ENCODE measurements at regions not wholly inside any gene's neighbourhood (a gene's known extent, or its start where the extent isn't known, plus 50 kb on each side); places are given as distances from the start of the nearest gene placed in this dataset.
A peak's percentile ranks its signal among the peaks of the same experiment; 100 is the strongest.

DNA sequence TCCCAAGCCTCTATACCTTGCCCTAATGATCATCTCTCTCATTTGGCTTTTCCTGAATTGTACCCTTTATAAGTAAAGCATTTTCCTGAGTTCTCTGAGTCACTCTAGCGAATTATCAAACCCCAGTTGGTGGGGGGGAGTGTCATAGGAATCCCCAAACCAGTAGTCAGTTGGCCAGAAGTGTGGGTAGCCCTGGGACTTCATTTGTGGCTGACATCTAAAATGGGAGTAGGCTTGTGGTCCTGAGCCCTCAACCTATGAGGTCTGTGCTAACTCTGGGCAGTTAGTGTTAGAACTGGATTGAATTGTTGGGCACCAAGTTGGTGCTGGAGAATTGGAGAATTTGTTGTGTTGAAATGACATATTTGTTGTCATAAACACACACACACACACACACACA is 91.3 kb downstream of the BBS10 start:
- no peak for DNase-seq

DNA sequence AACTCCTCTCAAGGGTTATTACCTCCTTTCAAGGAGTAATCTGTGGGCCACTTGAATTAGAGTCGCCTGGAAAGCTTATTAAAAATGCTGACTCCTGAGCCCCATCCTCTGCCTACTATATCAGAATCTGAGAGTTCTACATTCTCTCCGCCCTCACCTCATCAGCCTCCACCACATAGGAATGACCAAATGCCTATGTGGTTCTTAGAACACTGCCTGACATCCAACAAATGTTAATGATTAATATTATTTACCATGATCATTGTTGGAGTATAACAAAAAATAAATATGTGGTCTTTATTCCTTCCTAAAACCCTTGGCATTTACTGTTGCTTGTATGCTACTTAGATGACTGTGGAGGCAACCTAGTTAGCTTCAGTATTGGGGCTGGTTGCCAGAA is 91.9 kb downstream of the BBS10 start:
- no peak for DNase-seq

DNA sequence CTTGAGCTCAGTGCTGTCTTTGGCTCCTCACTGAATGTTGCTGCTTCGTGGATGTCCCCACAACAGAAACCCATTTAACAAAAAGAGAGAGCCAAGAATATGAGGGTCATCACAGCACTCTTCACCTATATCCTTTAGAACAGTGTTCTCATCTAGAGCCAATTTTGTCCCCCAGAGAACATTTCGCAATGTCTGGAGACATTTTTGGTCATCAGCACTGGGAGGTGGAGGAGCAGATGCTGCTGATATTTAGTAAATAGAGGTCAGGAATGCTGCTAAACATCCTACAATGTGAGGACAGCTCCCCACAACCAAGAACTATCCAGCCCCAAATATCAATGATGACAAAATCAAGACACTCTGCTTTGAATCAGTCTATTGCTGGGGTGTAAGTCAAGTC is 92.5 kb downstream of the BBS10 start:
- no peak for DNase-seq

DNA sequence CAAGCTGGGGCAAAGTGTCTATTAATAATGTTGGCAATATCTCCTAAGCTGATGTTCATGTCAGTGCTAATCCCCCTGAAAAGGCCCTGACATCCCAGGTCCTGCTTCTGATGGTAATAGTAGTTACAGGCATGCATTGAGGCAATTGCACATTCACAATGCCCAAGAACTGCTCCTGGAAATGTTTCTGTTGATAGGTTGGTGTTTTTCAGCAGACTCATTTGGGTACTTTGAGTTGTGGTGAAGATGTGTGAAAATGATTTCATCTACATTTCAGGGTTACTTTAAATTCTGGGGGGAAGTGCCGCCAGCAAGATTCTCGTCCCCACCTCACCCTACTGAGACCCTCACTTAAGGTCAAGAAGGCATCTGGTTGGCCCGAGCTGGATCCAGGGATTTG is 92.9 kb downstream of the BBS10 start:
- DNase-seq = peak; percentile 43

DNA sequence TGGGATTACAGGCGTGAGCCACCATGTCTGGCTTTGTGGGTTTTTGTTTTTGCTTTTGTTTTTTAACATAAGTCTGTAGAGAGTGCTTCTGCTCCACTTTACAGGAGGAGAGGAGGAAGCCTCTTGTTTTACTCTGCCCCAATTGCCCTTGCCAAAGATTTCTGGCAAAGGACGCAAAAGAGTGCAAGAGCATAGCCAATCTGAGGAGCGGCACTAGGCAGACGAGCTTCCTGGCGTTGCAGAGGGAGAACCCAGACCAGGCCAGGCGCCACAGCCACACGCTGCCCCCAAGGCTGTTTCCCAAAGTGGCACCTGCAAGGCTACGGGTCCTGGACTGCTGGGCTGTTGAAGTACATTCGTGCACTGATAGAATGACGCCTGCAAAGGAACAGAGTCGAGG is 96.2 kb downstream of the BBS10 start:
- DNase-seq = no peak

DNA sequence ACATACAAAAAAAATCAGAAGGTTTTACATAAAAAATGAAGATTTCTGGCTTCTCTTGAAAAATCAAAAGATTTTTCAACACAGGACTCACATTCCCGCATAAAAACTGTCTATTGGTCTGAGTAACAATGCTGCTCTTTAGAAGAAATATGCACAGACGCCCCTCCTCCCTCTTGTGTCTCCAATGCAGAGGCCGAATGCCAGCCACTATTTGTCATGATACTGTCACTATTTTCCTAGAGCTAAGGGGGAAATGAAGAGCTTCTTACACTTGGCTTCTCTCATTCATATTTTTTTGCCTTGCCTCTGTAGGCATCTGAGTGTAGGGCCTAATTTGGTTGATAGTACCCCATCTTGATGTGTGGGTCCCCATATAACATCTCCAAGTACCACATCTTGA is 98.0 kb downstream of the BBS10 start:
- no peak for DNase-seq

DNA sequence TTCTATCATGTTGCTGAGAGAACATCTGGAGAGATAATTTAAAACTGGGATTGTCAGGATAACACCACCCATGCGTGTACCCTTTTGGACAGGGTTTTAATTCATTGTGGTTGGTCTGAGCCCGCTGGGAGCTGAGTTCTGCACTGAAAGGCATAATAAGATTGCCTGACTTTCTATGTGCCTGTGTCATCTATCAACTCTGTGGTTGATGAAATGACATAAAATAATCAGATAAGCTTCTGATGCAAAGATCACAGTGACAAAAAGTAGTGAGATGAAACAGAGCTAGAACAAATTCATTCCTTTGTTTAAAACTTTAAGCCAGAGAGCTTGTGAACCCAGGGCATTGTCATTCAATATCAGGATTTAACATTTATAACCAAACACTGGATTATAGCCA is 98.7 kb downstream of the BBS10 start:
- DNase-seq = peak; percentile 12

DNA sequence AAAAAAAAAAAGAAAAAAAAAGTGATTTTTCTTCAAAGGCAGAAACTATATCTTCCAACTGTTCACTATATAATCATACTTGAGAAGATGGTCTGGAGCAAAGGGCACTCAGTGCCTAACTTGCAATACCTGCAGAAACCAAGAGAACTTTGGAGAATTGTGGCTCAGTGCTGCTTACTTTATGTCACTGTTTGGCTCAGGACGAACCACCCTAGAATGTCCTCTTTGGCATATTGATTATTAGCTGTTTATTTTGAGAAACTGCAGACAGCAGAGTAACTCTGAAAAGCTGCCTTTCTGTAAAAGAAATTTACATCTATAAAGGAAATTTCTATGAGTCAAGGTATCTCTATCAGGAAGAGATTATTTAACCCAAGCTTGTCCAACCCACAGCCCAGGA is 100.2 kb downstream of the BBS10 start:
- no peak for DNase-seq

DNA sequence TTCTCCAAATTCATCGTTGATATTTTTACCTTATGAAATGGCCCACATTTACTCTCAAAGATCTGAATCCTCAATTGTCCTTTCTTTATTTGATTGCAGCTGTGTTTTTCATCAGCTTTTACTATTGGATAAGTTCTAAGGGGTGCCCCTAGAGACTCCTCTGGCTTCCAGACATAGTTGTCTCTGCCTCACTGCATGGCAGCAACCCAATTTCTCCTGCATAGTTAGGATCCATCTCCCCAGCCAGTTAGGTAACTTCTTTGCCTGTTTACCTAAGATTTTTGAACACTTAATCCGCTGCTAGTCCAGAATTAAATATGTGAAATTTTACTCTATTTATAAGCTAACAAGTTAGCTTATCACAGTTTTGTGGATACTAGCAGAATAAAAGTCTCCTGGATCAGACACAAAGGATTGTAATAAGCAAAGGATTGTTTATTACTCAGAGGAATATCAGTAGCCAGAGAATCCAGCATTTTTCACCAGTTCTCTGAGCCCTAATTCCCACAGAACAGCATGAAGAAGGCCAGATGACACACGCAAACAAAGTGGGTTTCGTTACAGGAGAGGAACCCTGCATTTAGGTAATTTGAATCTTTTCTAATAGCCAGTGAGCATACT is 101.1 kb downstream of the BBS10 start:
- no peak for DNase-seq

DNA sequence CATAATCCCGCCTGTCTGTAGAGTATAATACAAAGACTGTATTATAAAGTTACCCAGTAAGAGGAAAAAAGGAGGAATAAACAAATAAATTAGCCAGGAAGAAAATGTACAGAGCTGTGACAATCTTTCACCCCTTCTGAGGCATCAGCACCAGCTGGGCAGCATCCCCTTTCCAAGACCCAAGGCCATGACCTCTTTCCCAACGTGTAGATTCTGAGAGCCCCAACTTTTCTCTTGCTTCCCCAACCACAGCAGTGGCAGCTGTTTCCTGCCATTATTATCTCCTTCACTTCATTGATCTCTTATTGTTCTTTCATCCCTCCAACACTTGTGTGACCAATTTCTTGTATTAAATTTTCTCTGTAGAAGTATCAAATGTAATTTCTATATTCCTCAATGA is 101.6 kb downstream of the BBS10 start:
- no peak for DNase-seq

DNA sequence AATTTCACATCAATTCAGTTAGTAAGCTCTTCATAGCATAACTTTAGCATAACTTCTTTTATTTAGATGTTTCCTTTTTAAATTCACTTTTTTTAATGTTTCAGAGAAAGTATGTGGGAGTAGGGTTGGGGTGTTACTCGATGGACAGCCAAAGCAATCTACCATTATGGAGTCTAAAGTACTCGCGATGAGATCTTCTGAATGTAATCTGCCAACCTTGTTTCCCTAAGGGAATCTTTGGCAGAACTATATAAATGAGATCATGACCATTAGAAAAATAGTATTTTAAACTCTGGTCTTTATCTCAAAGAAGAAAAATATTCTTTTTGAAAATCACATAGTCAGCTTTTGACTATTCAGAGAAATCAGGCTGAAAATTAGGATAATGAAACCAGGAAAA is 103.9 kb downstream of the BBS10 start:
- no peak for DNase-seq

DNA sequence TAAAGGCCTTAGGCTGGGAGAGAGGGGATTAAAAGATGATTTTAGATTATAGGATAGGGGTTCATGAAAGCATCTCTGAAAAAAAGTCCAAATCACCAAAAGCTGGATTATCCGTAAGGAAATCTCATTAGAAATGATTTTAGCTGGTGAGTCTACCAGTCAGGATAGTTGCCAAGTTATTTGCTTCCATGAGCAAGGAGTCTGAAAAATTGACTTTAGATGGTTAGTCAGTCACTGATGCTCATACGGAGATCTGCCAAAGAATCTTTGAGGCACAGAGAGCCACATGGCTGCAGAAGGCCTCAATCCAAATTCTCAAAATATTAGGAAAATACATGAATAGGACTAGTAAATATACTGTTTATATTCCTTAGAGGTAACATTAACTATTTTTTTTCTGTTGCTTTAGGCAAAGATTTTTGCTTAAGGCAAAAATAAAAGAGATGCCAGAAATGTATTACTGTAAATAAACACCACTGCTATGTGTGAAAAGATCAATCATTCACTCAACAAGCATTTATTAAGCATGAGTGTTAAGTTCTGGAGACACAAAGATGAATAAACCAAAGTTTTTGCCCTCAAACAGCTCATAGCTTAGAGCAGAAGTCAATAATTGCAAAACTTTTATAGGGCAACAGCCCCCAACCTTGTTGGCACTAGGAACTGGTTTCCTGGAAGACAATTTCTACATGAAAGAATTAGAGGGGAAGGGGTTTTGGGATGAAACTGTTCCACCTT is 105.2 kb downstream of the BBS10 start:
- no peak for DNase-seq

DNA sequence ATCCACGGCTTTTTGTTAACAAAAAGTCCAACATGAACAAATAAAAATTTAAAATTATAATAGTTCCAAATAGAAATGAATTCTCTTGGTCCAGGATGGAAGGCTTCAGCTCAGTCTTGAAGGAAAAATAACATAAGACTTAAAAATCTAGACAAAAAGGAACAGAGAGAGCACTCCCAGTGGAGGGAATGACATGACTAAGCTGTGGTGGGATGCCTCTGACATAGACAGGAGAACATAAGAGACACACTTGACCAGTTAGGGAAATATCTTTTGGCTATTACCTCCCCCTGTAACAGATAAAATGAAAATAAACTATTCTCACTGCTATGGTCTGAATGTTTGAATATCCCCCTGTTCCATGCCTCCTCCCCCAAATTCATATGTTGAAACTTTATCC is 106.8 kb downstream of the BBS10 start:
- no peak for DNase-seq

DNA sequence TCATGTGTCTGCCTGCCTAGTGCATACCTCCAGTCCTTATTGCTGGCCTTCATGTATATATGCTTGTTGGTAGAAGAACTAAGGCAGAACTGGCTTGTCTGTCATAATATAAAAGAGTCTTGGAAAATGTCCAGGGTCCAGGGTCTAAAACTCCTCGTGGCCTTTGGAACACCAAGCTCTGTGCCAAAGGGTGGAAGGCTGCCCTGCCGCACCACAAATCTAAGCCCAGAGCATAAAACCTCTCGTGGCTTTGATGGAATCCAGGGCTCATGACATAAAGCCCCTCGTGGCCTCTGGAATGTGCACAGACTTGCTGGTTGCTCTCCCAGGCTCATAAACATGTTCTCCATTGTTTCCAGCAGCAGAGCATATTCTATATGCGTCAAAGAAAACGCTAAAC is 107.9 kb downstream of the BBS10 start:
- no peak for DNase-seq

DNA sequence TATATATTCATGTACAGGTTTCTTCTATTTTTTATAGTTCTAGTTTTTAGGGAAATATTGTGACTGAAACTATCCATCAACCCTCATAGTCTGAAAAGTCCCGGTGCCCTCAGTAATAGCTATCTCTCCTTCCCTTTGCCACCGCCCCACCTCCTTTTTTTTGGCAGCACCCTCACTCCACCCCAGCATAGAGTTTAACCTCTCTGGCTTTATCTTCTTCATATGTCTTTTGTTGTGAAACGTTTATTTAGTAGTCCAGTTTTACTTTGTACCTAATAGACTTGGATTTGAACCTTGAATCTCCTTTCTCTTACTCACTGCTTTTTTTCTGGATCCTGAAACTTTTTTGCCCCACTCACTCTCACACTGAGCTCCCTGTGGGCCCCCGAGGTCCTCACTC is 109.5 kb downstream of the BBS10 start:
- no peak for DNase-seq

DNA sequence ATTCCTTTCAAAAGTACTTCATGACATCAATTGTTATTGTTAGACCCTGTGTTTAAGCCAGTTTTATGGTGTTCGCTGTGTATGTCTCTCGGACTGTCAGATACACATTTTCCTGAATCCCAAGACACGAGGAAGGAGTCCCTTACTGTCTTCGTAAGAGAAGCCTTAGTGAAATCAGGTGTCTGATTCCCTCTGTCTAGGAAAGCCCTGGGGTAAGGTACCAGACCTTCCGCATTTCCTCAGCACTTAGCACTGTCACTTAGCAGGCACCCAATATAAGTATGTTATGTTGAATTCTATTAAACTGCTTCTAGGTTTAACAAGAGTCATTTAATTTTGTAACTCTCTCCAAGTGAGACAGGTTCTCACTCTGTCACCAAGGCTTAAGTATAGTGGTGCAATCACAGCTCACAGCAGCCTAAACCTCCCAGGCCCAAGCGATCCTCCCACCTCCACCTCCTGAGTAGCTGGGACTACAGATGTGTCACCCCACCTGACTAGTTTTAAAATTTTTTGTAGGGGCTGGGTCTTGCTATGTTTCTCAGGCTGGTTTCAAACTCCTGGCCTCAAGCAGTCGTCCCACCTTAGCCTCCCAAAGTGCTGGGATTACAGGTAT is 111.0 kb downstream of the BBS10 start:
- DNase-seq = no peak

DNA sequence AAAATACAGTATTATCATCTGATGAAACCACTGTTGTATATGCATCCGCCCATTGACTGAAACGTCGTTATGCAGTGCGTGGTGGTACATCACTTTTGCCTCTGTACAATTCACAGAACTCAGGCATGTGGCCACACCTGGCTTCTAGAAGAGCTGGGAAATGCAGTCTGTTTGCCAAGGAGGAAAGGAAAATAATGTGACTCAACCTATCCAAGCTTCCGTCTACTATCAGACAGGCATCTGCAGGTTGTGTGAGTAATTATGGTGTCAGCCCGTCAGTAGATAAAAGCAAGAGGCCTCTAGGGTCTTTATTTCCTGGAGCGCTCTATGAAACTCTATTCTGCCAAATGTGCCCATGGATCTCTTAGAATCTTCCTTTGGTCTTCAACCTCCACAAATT is 111.6 kb downstream of the BBS10 start:
- DNase-seq = no peak

DNA sequence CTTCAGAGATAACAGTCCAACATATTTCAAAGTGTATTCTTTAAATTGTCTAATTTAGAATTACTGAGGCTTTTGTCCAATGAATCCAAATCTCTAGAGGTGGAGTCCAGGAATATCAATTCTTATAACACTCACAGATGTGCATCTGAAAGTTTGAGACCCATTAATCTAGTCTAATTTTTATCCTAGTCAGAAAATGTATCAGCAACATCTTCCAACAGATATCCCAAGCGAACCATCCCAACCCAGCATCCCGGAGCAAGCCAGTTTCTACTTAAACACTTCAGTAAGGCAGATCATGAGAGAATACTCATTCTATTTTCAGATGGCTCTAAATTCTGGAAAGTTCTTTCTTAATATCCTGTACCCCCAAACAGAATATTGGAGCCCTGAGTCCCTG is 113.5 kb downstream of the BBS10 start:
- DNase-seq = no peak

DNA sequence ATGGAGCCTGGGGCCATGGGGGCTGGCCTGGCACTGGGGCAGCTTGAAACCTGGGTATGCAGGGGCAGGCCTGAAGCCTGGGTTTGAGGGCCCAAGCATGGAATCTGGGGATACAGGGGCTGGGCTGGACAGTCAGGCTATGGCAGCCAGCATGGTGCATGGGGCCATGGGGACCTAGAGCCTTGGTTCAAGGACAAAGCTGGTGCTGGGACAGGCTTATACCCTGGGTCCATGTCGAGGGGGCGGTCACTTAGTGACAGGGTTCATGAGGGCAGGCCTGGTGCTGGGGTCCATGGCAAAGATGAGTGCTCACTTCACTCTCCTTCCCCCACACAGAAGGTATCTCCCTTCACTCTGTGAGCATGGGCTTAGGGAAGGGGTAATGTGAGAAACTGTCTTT is 116.2 kb downstream of the BBS10 start:
- no peak for DNase-seq

DNA sequence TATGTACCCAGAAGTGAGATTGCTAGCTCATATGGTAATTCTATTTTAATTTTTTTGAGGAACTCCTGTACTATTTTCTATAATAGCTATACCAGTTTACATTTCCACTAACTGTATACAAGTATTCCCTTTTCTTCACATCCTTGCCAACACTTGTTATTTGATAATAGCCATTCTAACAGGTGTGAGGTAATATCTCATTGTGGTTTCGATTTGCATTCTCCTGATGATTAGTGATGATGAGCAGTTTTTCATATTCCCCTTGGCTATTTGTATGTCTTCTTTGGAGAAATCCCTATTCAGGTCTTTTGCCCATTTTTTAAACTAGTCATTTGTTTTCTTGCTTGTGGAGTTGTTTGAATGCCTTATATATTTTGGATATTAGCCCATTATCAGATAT is 121.3 kb downstream of the BBS10 start:
- DNase-seq = no peak

DNA sequence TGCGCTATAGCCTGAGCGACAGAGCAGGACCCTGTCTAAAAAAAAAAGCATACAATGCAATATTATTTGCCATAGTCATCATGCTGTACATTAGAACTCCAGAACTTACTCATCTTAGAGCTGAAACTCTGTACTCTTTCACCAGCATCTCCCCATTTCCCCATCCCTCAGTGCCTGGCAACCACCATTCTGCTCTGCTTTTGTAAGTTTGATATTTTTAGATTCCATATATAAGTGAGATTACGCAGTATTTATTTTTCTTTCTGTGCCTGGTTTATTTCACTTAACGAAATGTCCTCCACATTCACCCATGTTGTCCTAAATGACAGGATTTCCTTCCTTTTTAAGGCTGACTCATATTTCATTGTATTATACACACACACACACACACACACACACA is 121.8 kb downstream of the BBS10 start:
- peak; percentile 12 for DNase-seq

DNA sequence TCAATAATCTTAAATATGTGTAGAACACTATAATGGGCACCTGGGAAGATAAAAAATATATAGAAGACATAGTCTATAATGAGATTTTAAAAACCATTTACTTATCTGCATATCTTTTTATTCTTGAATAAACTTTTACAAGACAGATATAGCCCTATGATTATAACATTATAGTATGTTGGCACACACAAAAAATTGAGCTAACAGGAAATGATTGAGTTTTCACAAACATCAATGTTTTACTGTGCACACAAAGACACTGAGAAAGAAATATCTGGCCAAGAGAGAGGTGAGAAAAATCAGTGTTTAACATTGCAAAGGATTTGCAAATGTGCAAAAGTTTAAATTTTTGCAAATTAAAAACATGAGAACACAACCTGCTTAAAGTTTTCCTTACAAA is 124.3 kb downstream of the BBS10 start:
- no peak for DNase-seq

DNA sequence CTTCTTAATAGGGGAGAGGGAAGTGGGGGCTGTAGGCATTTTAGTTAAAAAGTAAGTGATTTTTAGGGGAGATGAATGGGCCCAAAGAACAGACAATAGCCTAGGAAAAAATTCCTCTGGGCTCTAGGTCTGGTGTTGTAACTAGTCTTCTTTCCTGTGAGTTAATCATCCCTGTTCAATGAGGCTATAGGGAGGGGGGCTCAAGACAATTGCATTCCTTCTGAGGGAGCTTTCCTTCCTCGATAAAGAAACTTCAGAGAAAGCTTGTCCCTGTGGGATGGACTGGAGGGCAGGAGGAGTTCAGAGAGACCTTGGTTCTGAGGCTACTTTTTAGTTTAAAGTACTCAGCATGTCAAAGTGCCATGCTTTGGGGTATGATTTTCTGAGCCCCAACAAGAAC is 127.2 kb downstream of the BBS10 start:
- no peak for DNase-seq

DNA sequence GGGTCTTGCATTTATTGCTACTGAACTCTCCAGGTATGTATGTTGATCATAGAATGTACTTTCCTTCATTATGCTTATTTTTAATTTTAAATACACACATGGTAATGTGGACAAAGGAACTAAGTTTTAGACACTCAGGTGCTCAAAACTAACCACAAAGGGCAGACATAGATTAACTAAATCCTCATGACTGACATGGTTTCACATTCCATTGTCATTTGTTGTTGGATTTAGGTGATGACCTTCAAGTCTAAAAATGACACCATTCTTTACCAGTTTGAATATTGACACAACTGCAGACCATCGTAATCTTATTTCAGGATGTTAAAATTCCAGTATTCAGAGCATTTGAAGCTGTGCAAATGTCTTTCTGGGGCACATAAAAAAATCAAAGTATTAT is 128.4 kb downstream of the BBS10 start:
- no peak for DNase-seq
